Mucosa of stomach (tissue), 1 donor: ENCODE measurements at regions not wholly inside any gene's neighbourhood (a gene's known extent, or its start where the extent isn't known, plus 50 kb on each side); places are given as distances from the start of the nearest gene placed in this dataset.

ENCODE experiments used
- H3K27me3 ChIP-seq: one replicate; pipeline ENCODE4 v1.7.0; 2013; ENCODE audit warnings: mild to moderate bottlenecking, low read length; ENCODE audit not compliant: control insufficient read depth, insufficient read depth
- H3K36me3 ChIP-seq: one replicate; pipeline ENCODE4 v1.7.0; 2013; ENCODE audit warnings: low read length; ENCODE audit not compliant: control insufficient read depth, insufficient read depth
- H3K4me1 ChIP-seq: one replicate; pipeline ENCODE4 v1.7.0; 2013; ENCODE audit warnings: mild to moderate bottlenecking, low read length; ENCODE audit not compliant: control insufficient read depth, insufficient read depth
- H3K4me3 ChIP-seq: one replicate; pipeline ENCODE4 v1.7.0; 2013; ENCODE audit warnings: low read length
- H3K9ac ChIP-seq: one replicate; pipeline ENCODE4 v1.7.0; 2013; ENCODE audit warnings: mild to moderate bottlenecking, low read length, moderate library complexity
- H3K9me3 ChIP-seq: one replicate; pipeline ENCODE4 v1.7.0; 2013; ENCODE audit warnings: mild to moderate bottlenecking, low read length, moderate library complexity; ENCODE audit not compliant: control insufficient read depth
- donor health status: Pancreatic carcinoma.

GRCh38 chr13:21823416-21823815 lies 152.5 kb downstream of the FGF9 start:
- Histone ChIP-seq H3K9ac (no peak overlapping the region), H3K27me3 (no peaks in the 10 kb centered on the region), H3K4me1 (peaks cover 37% of the 10 kb centered on the region), H3K36me3 (no peaks in the 10 kb centered on the region), H3K9me3 (no peaks in the 10 kb centered on the region), H3K4me3 (no peak overlapping the region)

GRCh38 chr13:21823949-21824348 lies 153.1 kb downstream of the FGF9 start:
- Histone ChIP-seq H3K9ac (no peak overlapping the region), H3K4me3 (no peak overlapping the region), H3K36me3 (no peaks in the 10 kb centered on the region), H3K27me3 (no peaks in the 10 kb centered on the region), H3K4me1 (peaks cover 37% of the 10 kb centered on the region), H3K9me3 (no peaks in the 10 kb centered on the region)

- Histone ChIP-seq H3K9ac (no peak overlapping the region), H3K27me3 (no peaks in the 10 kb centered on the region), H3K9me3 (no peaks in the 10 kb centered on the region), H3K4me3 (no peak overlapping the region), H3K36me3 (no peaks in the 10 kb centered on the region), H3K4me1 (peaks cover 37% of the 10 kb centered on the region)
Observed at GRCh38 chr13:21825186-21825585, 154.3 kb downstream of the FGF9 start.

GRCh38 chr13:21825801-21826200 lies 154.9 kb downstream of the FGF9 start:
- Histone ChIP-seq H3K4me1 (peaks cover 37% of the 10 kb centered on the region), H3K9me3 (no peaks in the 10 kb centered on the region), H3K36me3 (no peaks in the 10 kb centered on the region), H3K9ac (no peak overlapping the region), H3K27me3 (no peaks in the 10 kb centered on the region), H3K4me3 (no peak overlapping the region)

DNA sequence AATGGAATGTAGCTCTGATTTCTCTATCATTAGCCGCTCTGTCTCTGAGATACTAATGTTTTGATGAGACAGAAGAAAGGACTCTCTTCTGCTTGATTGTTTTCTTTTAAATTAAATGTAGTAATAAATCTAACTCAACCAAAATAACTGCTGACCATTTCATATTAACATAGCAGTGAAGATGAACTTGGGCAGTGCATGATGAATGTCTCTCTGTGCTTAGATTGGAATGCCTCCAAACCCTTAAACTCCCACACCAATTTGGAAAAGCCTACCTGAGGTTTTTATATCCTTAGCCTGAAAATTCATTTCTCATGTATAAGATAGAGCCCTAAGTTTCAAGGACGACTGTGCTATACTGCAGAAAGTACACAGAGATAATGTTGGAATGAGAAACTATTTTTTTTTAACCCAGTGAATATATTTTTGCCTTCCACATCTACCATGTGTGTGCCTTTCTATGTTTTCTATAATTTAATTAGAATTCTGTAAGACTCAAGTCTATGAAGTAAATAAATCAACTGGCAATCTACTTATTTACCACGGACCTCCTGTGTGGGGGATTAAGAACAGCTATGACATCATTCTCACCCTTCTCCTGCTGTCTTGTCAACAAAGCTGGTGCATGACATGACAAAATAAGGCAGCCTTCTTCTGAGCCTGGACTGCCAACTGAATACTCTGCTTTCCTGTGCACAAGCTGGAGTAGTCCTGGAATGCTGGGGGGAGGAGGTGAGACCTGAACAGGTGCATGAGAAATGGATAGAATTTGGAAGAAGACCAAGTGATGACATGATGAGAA lies 155.5 kb downstream of the FGF9 start:
- Histone ChIP-seq H3K4me3 (no peak overlapping the region), H3K4me1 (peaks cover 37% of the 10 kb centered on the region), H3K36me3 (no peaks in the 10 kb centered on the region), H3K27me3 (no peaks in the 10 kb centered on the region), H3K9ac (no peak overlapping the region), H3K9me3 (no peaks in the 10 kb centered on the region)

- no peak overlapping the region for H3K4me3 ChIP-seq
- H3K4me1 ChIP-seq, result no peaks in the 10 kb centered on the region
- H3K9me3 ChIP-seq, result no peaks in the 10 kb centered on the region
- H3K27me3 ChIP-seq, result no peaks in the 10 kb centered on the region
- no peak overlapping the region for H3K9ac ChIP-seq
- no peaks in the 10 kb centered on the region for H3K36me3 ChIP-seq
Observed at GRCh38 chr13:21831654-21832324, 160.9 kb downstream of the FGF9 start.

GRCh38 chr13:21833921-21834320 lies 163.0 kb downstream of the FGF9 start:
- Histone ChIP-seq H3K9me3 (no peaks in the 10 kb centered on the region), H3K9ac (no peak overlapping the region), H3K27me3 (no peaks in the 10 kb centered on the region), H3K4me1 (no peaks in the 10 kb centered on the region), H3K36me3 (no peaks in the 10 kb centered on the region), H3K4me3 (no peak overlapping the region)

DNA sequence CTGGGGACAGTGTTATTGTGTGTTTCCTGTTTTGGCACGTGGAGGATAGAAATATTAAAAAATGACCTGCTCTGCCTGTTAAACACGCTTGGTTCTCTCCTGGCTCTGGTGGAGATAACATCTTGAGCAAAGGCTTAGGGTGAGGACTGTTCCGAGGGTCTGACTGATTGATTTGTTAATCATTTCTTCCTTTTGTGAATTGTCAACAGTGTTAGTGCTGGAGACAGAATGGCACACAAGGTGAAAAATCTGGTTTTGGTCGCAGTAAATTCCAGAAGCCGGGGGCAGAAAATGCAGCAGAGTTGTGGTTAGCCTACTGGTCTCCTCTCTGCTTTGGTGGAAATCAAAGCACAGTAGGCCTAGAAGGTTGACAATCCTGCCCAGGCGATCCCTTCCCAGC lies 163.6 kb downstream of the FGF9 start:
- Histone ChIP-seq H3K27me3 (no peaks in the 10 kb centered on the region), H3K9ac (no peak overlapping the region), H3K4me3 (no peak overlapping the region), H3K4me1 (no peaks in the 10 kb centered on the region), H3K9me3 (no peaks in the 10 kb centered on the region), H3K36me3 (no peaks in the 10 kb centered on the region)

- Histone ChIP-seq H3K27me3 (no peaks in the 10 kb centered on the region), H3K36me3 (no peaks in the 10 kb centered on the region), H3K9me3 (no peaks in the 10 kb centered on the region), H3K4me3 (no peak overlapping the region), H3K4me1 (no peaks in the 10 kb centered on the region), H3K9ac (no peak overlapping the region)
Observed at GRCh38 chr13:21837288-21837687, 166.4 kb downstream of the FGF9 start.

DNA sequence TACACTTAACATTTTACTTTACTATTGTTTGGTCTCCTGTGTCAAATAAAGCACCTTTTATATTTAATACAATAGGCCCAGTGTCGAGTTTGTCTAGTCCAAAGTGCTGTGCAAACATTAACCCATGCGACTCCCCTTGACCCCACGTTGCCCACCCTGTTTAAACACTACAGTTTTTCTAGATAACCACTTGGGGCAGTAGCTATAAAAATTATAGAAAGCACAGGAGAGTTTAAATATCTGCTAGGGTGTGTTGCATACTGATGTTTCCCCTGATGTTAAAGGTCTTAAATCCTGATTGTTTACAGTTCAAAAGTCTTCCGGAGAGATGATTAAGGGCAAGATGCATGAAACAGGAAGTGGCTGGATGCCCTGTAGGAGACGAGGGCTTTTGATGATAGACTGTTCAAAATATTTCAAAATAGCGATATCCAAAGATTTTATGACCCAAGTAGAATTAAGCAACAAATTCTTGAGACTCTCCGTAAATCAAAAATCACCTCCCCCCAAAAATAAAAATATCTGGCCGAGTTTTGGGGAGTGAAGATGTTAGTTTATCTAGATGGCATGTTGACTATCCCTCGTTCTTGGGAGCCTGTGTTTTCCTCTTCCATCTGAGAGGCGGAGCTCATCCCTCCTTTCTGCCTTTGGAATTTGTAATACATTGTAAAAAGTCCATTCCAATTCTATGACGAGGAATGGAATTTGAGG lies 167.1 kb downstream of the FGF9 start:
- no peaks in the 10 kb centered on the region for H3K36me3 ChIP-seq
- H3K9ac ChIP-seq, result no peak overlapping the region
- H3K4me3 ChIP-seq, result no peak overlapping the region
- H3K27me3 ChIP-seq, result no peaks in the 10 kb centered on the region
- no peaks in the 10 kb centered on the region for H3K4me1 ChIP-seq
- H3K9me3 ChIP-seq, result no peaks in the 10 kb centered on the region

DNA sequence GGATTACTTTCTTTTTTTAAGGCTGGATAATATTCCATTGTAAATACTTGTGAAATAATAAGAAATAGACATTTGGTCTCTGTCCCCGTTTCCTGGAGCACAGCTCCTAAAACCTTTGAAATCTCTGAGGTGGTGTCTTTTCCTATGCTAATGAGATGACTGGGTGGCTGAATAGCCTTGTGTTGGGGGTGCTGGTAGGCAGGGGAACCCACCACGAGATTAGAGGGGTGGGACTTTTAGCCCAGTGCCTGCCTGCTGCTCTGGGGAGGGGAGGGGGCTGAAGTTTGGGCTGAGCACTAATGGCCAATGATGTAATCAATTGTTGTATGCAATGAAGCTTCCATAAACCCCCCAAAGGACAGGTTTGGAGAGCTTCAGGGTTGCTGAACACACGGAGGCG lies 175.7 kb downstream of the FGF9 start:
- Histone ChIP-seq H3K9ac (no peak overlapping the region), H3K27me3 (no peaks in the 10 kb centered on the region), H3K9me3 (no peaks in the 10 kb centered on the region), H3K36me3 (no peaks in the 10 kb centered on the region), H3K4me1 (no peaks in the 10 kb centered on the region), H3K4me3 (no peak overlapping the region)

DNA sequence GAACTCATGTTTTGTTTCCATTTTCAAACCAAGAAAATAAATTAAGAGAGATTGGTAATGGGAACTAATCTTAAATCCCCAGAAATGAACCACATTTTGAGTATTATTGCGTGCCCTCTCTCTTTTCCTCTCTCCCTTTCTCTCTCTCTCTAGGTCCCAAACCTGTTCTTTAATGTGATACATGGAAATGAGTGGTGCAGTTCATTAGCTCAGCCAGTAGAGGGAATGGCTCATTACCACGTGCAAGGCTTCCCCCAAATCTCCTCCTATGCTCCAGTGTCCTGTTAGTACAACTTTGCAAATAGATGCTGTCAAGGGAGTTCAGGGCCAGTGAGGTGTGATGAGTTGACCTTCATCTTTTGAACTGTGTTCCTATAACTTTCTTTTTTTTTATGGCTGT lies 178.4 kb downstream of the FGF9 start:
- Histone ChIP-seq H3K4me1 (no peaks in the 10 kb centered on the region), H3K9me3 (no peaks in the 10 kb centered on the region), H3K27me3 (no peaks in the 10 kb centered on the region), H3K36me3 (no peaks in the 10 kb centered on the region), H3K4me3 (no peak overlapping the region), H3K9ac (no peak overlapping the region)
